ENCODE measurements at regions not wholly inside any gene's neighbourhood (a gene's known extent, or its start where the extent isn't known, plus 50 kb on each side); places are given as distances from the start of the nearest gene placed in this dataset.

GRCh38 chr3:10678796-10679376, 137.1 kb upstream of the SLC6A11 start (continued):
- no peak for TF ChIP-seq ZNF462 (CRISPR knock-in tag; IDR thresholded peaks at IDR 0.05)

GRCh38 chr3:10680796-10681195, 135.2 kb upstream of the SLC6A11 start:
- H3K4me1 Mint-ChIP-seq = no peaks in the 10 kb centered on the region
- H3K9me2 ChIP-seq (ENCODE audit: insufficient read depth) = no peaks in the 10 kb centered on the region
- no peaks in the 10 kb centered on the region for H3K79me2 ChIP-seq (replicated peaks; ENCODE audit: insufficient read depth)
- no peak overlapping the region for H2AFZ ChIP-seq
- no peaks in the 10 kb centered on the region for H3K4me1 ChIP-seq (ENCODE audit: insufficient read depth)
- no peaks in the 10 kb centered on the region for H4K20me1 ChIP-seq (replicated peaks; ENCODE audit: insufficient read depth)
- no peak overlapping the region for H3K4me3 Mint-ChIP-seq
- H3K9me3 Mint-ChIP-seq = no peaks in the 10 kb centered on the region
- no peak for ATAC-seq
- H3K36me3 ChIP-seq (ENCODE audit: insufficient read depth) = no peaks in the 10 kb centered on the region
- H3K4me3 ChIP-seq = no peak overlapping the region
- H3K27ac Mint-ChIP-seq = no peak overlapping the region
- no peaks in the 10 kb centered on the region for H3F3A ChIP-seq (replicated peaks; ENCODE audit: low read depth)
- DNase-seq (ENCODE audit: low spot score) = no peak
- H3K4me2 ChIP-seq = no peak overlapping the region
- H3K27ac ChIP-seq (ENCODE audit: low read depth) = no peak overlapping the region
- H3K27me3 ChIP-seq (ENCODE audit: insufficient read depth) = no peaks in the 10 kb centered on the region
- H3K27me3 Mint-ChIP-seq (ENCODE audit: insufficient read depth, low read depth, poor library complexity) = peaks cover 2% of the 10 kb centered on the region
- no peaks in the 10 kb centered on the region for H3K36me3 Mint-ChIP-seq (ENCODE audit: low read depth)
- no peak for TF ChIP-seq ETS1 (IDR thresholded peaks at IDR 0.05)
- TF ChIP-seq ZNF331 (CRISPR knock-in tag; IDR thresholded peaks at IDR 0.05; ENCODE audit: low read depth) = no peak
- TF ChIP-seq EZH2 (IDR thresholded peaks at IDR 0.05; ENCODE audit: low read depth, unreplicated experiment) = no peak
- TF ChIP-seq JUNB (IDR thresholded peaks at IDR 0.05; ENCODE audit: unreplicated experiment) = no peak
- no peak for TF ChIP-seq STAT1 (IDR thresholded peaks at IDR 0.05; ENCODE audit: unreplicated experiment)
- no peak for TF ChIP-seq CTCF (conservative IDR thresholded peaks at IDR 0.05; ENCODE audit: low read depth in 2 of 2)
